Progenitor cell of endocrine pancreas (in vitro differentiated cells): ENCODE measurements at regions not wholly inside any gene's neighbourhood (a gene's known extent, or its start where the extent isn't known, plus 50 kb on each side); places are given as distances from the start of the nearest gene placed in this dataset.

Experiments used
- DNase-seq: peaks from one replicate; pipeline ENCODE4 v3.0.0; 2021; ENCODE audit warnings: low spot score; ENCODE audit not compliant: unreplicated experiment
- H3K27ac Mint-ChIP-seq: 2 replicates; pipeline ENCODE4 v1.8.0; 2021; ENCODE audit warnings: mild to moderate bottlenecking, moderate library complexity, mixed read lengths
- H3K27me3 Mint-ChIP-seq: 2 replicates; pipeline ENCODE4 v1.8.0; 2021; ENCODE audit warnings: mixed read lengths
- H3K36me3 Mint-ChIP-seq: 2 replicates; pipeline ENCODE4 v1.8.0; 2022; ENCODE audit warnings: mixed read lengths; ENCODE audit not compliant: insufficient read depth
- H3K4me1 Mint-ChIP-seq: 2 replicates; pipeline ENCODE4 v1.8.0; 2021; ENCODE audit warnings: low read depth, mixed read lengths
- H3K4me3 Mint-ChIP-seq: 2 replicates; pipeline ENCODE4 v1.8.0; 2021; ENCODE audit warnings: low read depth, mild to moderate bottlenecking, moderate library complexity, mixed read lengths
- H3K9me3 Mint-ChIP-seq: 2 replicates; pipeline ENCODE4 v1.8.0; 2021; ENCODE audit warnings: low read depth, mixed read lengths
- TF ChIP-seq, protein P1 (sequence below): fragments of 200-600 bp; sonication (generic); IDR thresholded peaks from one replicate; pipeline ENCODE4 v1.5.0; 2021; ENCODE audit warnings: antibody characterized with exemption, mild to moderate bottlenecking; ENCODE audit not compliant: unreplicated experiment

DNA sequence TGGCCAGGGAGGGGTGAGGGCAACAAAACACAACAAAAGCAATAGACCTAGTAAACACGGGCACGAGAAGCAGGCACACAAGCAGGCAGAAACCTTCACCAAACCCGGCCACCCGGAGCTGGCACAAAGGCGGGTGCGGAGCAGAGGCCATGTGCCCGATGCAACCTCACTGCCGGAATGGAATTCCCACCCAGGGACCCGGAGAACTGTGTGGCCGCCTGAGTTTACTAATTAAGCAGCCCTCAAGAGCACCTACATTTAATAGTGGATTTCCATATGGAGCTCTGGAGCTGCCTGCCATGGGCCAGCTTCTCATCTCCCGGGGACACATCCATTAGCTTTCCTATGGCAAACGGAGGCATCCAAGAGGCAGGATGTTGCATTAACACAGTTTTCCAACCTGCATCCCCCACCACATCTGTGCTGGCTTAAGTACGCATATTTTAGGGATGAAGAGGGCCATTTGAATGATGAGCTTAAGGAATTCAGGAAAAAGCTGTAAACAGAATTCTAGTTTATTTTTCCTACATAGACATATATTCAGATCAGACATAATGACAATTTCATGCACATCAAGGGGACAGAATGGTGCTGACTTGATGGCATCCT is 104.5 kb upstream of the SMIM21 start:
- peaks cover 15% of the 10 kb centered on the region for H3K27me3 Mint-ChIP-seq
- no peak overlapping the region for H3K4me3 Mint-ChIP-seq
- no peak for DNase-seq
- H3K9me3 Mint-ChIP-seq: no peaks in the 10 kb centered on the region
- no peaks in the 10 kb centered on the region for H3K36me3 Mint-ChIP-seq
- TF ChIP-seq, protein P1, sequence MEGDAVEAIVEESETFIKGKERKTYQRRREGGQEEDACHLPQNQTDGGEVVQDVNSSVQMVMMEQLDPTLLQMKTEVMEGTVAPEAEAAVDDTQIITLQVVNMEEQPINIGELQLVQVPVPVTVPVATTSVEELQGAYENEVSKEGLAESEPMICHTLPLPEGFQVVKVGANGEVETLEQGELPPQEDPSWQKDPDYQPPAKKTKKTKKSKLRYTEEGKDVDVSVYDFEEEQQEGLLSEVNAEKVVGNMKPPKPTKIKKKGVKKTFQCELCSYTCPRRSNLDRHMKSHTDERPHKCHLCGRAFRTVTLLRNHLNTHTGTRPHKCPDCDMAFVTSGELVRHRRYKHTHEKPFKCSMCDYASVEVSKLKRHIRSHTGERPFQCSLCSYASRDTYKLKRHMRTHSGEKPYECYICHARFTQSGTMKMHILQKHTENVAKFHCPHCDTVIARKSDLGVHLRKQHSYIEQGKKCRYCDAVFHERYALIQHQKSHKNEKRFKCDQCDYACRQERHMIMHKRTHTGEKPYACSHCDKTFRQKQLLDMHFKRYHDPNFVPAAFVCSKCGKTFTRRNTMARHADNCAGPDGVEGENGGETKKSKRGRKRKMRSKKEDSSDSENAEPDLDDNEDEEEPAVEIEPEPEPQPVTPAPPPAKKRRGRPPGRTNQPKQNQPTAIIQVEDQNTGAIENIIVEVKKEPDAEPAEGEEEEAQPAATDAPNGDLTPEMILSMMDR: no peak
- no peak overlapping the region for H3K27ac Mint-ChIP-seq
- no peaks in the 10 kb centered on the region for H3K4me1 Mint-ChIP-seq

DNA sequence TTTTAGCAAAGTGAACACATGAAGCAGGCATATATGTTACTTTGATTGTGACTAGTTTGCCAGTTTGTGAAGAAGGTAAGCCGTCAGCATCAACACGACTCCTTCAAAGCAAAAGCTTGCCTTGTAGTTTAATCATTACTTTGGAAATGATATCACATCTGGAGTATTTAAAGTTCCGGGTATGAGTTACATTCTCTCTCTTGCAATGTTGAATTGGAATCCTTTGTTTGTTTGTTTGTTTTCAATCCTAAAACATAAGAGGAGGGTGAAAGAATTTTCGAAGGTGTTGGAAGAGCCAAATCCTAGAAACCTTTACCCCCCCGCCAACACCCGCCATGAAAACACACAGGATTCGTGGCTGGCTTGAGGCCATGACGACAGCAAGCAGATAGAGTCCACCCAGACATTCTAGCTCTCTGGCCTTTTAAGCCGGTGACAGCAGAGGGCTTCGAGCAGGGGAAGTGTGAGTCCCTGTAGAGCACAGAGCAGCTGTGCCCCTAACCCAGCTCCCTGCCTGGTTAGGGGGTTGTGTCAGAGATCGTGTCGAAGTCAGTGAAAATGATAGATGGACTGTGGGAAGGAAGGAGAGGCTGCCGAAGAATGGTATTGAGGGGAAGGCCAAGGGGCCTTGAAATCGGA is 103.8 kb upstream of the SMIM21 start:
- H3K36me3 Mint-ChIP-seq: no peaks in the 10 kb centered on the region
- no peak for DNase-seq
- TF ChIP-seq, protein P1: no peak
- peaks cover 16% of the 10 kb centered on the region for H3K27me3 Mint-ChIP-seq
- H3K27ac Mint-ChIP-seq: no peak overlapping the region
- H3K4me1 Mint-ChIP-seq: no peaks in the 10 kb centered on the region
- H3K4me3 Mint-ChIP-seq: no peak overlapping the region
- H3K9me3 Mint-ChIP-seq: no peaks in the 10 kb centered on the region

DNA sequence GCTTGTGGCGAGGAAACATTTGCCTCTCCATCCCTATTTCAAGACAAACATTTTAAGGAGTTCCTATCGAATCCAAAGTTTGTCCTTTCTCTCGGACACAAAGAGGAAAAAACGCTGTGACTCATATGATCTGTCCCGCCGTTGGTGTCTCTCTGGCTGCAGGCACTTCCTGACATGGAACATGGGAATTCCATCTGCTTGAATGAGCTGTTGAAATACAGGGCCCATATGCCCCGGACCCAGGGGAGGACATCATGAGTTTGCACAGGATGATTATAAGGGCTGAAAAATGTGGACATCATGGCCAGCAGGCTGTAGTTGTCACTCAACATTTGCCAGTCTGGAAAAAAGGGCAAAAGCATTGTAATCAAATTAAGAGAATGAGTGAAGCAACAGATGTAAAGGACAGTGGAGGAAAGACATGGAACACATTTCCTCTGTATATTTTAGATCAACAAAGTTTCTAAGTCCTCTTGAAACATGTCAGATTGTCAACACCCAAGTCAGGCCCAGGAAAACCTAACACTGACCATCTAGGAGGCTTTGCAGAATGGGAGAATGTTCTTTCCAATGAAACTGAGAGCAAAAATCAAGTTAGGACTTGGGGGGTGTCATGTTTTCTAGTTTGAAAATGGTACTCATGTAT is 103.2 kb upstream of the SMIM21 start:
- Mint-ChIP-seq H3K9me3 (no peaks in the 10 kb centered on the region), H3K27ac (no peak overlapping the region), H3K4me1 (no peaks in the 10 kb centered on the region), H3K4me3 (no peak overlapping the region), H3K36me3 (no peaks in the 10 kb centered on the region), H3K27me3 (peaks cover 18% of the 10 kb centered on the region)
- no peak for DNase-seq
- TF ChIP-seq, protein P1: no peak

DNA sequence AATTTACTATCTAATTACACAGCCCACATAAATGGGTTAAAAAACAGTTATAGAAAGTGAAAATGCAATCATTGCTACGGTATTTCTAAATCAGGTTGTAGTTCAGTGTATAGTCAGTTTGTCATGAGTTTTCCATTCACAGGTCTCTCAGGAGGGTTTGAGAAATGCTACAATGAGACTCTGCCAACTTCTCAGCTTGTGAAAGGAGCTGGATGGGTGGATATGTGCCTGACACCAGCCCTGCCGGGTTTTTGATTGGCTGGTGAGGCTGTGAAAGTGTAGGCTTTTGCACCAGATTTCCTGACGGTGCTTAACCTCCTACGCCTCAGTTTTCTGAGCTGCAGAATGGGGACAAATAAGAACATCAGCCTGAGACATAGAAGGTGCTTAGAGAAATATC is 102.6 kb upstream of the SMIM21 start:
- Mint-ChIP-seq H3K36me3 (no peaks in the 10 kb centered on the region), H3K4me3 (no peak overlapping the region), H3K27ac (no peak overlapping the region), H3K4me1 (no peaks in the 10 kb centered on the region), H3K9me3 (no peaks in the 10 kb centered on the region), H3K27me3 (peaks cover 19% of the 10 kb centered on the region)
- TF ChIP-seq, protein P1: no peak
- DNase-seq: no peak

DNA sequence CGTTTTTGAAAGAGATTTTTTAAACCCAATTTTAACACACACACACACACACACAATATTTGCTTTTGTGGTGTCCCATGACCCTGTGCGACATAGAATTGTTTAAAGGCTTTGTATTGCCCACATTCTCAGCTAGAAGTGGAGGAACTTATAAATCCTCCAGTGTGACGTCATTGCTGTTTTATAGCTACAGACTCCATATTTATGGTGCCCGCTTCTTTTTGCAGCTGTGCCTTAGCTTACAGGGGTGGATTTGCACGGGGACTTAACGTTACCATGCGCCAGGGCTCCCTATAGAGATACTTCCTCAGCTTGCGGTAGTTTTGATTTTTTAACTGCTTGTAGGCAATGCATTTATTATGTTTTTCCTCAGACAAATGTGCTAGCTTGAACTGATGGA is 101.9 kb upstream of the SMIM21 start:
- Mint-ChIP-seq H3K27ac (no peak overlapping the region), H3K4me1 (no peaks in the 10 kb centered on the region), H3K4me3 (no peak overlapping the region), H3K36me3 (no peaks in the 10 kb centered on the region), H3K9me3 (no peaks in the 10 kb centered on the region), H3K27me3 (peaks cover 19% of the 10 kb centered on the region)
- TF ChIP-seq, protein P1: no peak
- DNase-seq: no peak
